ENCODE measurements at regions not wholly inside any gene's neighbourhood (a gene's known extent, or its start where the extent isn't known, plus 50 kb on each side); places are given as distances from the start of the nearest gene placed in this dataset.

- H3K4me3 ChIP-seq (ENCODE audit: low read depth in 1 of 3, low read length in 3 of 3), result no peak overlapping the region
- TF ChIP-seq TAF1 (conservative IDR thresholded peaks at IDR 0.05), result no peak
- no peak for TF ChIP-seq FOXA1 (IDR thresholded peaks at IDR 0.05)
- TF ChIP-seq GABPA (IDR thresholded peaks at IDR 0.05 in 1 of 2, conservative IDR thresholded peaks at IDR 0.05 in 1 of 2), result no peak
- TF ChIP-seq SP1 (IDR thresholded peaks at IDR 0.05), result no peak
- TF ChIP-seq RAD21 (IDR thresholded peaks at IDR 0.05), result no peak
- no peaks in the 10 kb centered on the region for H3K9me3 ChIP-seq (ENCODE audit: control insufficient read depth in 4 of 4, low read length in 3 of 4)
- no peaks in the 10 kb centered on the region for H3K36me3 ChIP-seq (ENCODE audit: control insufficient read depth in 4 of 4, insufficient read depth in 3 of 4, low read depth in 1 of 4, low read length in 3 of 4)
- H3K27me3 ChIP-seq (ENCODE audit: control insufficient read depth in 4 of 4, insufficient read depth in 4 of 4, low read length in 3 of 4), result no peaks in the 10 kb centered on the region
- no peak overlapping the region for H3K9ac ChIP-seq (ENCODE audit: low read depth in 1 of 2, low read length in 2 of 2)
- 76% methylated on average over 2 of the region's 2 CpGs for WGBS
- no peak for DNase-seq (ENCODE audit: low spot score)
- H3K27ac ChIP-seq (ENCODE audit: low read depth in 1 of 2, low read length in 2 of 2), result no peak overlapping the region
- no peaks in the 10 kb centered on the region for H3K4me1 ChIP-seq (ENCODE audit: control insufficient read depth in 4 of 4, insufficient read depth in 4 of 4, low read length in 3 of 4)
Observed at GRCh38 chr13:90896002-90896401, 451.5 kb upstream of the MIR17HG start.

GRCh38 chr13:90898811-90899210, 448.7 kb upstream of the MIR17HG start:
- DNase-seq (ENCODE audit: low spot score), result no peak
- WGBS, result 82% methylated on average over 1 of the region's 1 CpG

More at GRCh38 chr13:90898811-90899210, 448.7 kb upstream of the MIR17HG start:
- TF ChIP-seq MAX (IDR thresholded peaks at IDR 0.05) (no peak), FOXA1 (IDR thresholded peaks at IDR 0.05) (no peak), ATF3 (IDR thresholded peaks at IDR 0.05) (no peak), HNF4A (conservative IDR thresholded peaks at IDR 0.05) (no peak), TAF1 (conservative IDR thresholded peaks at IDR 0.05) (no peak), SP1 (IDR thresholded peaks at IDR 0.05) (no peak), JUND (IDR thresholded peaks at IDR 0.05) (no peak), GABPA (IDR thresholded peaks at IDR 0.05 in 1 of 2, conservative IDR thresholded peaks at IDR 0.05 in 1 of 2) (no peak), NR2F2 (IDR thresholded peaks at IDR 0.05) (no peak), REST (IDR thresholded peaks at IDR 0.05) (no peak), RAD21 (IDR thresholded peaks at IDR 0.05) (no peak), RXRA (IDR thresholded peaks at IDR 0.05) (no peak), ZBTB33 (IDR thresholded peaks at IDR 0.05) (no peak)
- Histone ChIP-seq H3K4me1 (ENCODE audit: control insufficient read depth in 4 of 4, insufficient read depth in 4 of 4, low read length in 3 of 4) (no peaks in the 10 kb centered on the region), H3K9ac (ENCODE audit: low read depth in 1 of 2, low read length in 2 of 2) (no peak overlapping the region), H3K36me3 (ENCODE audit: control insufficient read depth in 4 of 4, insufficient read depth in 3 of 4, low read depth in 1 of 4, low read length in 3 of 4) (no peaks in the 10 kb centered on the region), H3K27me3 (ENCODE audit: control insufficient read depth in 4 of 4, insufficient read depth in 4 of 4, low read length in 3 of 4) (no peaks in the 10 kb centered on the region), H3K27ac (ENCODE audit: low read depth in 1 of 2, low read length in 2 of 2) (no peak overlapping the region), H3K9me3 (ENCODE audit: control insufficient read depth in 4 of 4, low read length in 3 of 4) (no peaks in the 10 kb centered on the region), H3K4me3 (ENCODE audit: low read depth in 1 of 3, low read length in 3 of 3) (no peak overlapping the region)

Data from liver (tissue), 7 donors.